Spinal cord (tissue), 9 donors: ENCODE measurements at regions not wholly inside any gene's neighbourhood (a gene's known extent, or its start where the extent isn't known, plus 50 kb on each side); places are given as distances from the start of the nearest gene placed in this dataset.

Experiments
- DNase-seq, 6 donors: peaks; one replicate each; pipeline versions ENCODE4 v3.0.0 to v3.0.0-alpha.2; 2013 to 2015; ENCODE audit warnings: low spot score in 6 of 6, low read depth in 4 of 6
- H3K27ac ChIP-seq: one replicate; pipeline ENCODE4 v1.5.1; 2013; ENCODE audit warnings: low read depth, low read length, control low read depth
- H3K27me3 ChIP-seq: one replicate; pipeline ENCODE4 v1.6.1; 2013; ENCODE audit warnings: low read length; ENCODE audit not compliant: control insufficient read depth, insufficient read depth
- H3K36me3 ChIP-seq: one replicate; pipeline ENCODE4 v1.6.1; 2013; ENCODE audit warnings: low read length; ENCODE audit not compliant: control insufficient read depth, insufficient read depth
- H3K4me1 ChIP-seq: one replicate; pipeline ENCODE4 v1.6.1; 2013; ENCODE audit warnings: low read length; ENCODE audit not compliant: control insufficient read depth, insufficient read depth
- H3K4me3 ChIP-seq: one replicate; pipeline ENCODE4 v1.5.1; 2013; ENCODE audit warnings: low read depth, low read length, control low read depth
- H3K9me3 ChIP-seq: one replicate; pipeline ENCODE4 v1.6.1; 2013; ENCODE audit warnings: low read length; ENCODE audit not compliant: control insufficient read depth, insufficient read depth
- WGBS: methylation state at CpG from one replicate; pipeline ENCODE4 v1.1.5; 2013; ENCODE audit warnings: missing lambda C conversion rate; ENCODE audit not compliant: insufficient coverage; 5-methylcytosine and 5-hydroxymethylcytosine counted together
- donor health status: healthy.

DNA sequence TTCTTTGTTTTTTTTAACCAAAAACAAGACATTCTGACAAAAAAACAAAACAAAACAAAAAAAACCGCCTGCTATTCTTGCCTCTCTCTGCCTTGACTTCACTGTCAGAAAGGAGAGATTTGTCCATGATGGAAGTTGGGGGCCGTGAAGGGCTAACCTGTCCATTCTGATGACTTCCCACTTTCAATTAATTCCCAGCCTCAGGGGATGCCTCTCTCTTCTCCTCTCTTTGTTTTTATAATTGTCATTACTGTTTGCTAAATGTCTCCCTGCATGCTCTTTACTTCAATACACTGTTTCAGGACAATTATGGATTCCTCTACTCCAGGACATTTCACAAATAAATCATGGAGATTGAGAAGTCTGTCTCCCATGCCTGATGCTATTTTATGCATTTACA is 130.5 kb upstream of the CNR1 start:
- DNase-seq = peak in 1 of 6 donors; percentile 51
- H3K36me3 ChIP-seq = no peaks in the 10 kb centered on the region
- H3K4me1 ChIP-seq = no peaks in the 10 kb centered on the region
- H3K9me3 ChIP-seq = no peaks in the 10 kb centered on the region
- H3K27me3 ChIP-seq = no peaks in the 10 kb centered on the region
- no CpG with 5 or more reads among the region's 2 CpGs for WGBS
- H3K27ac ChIP-seq = no peak overlapping the region
- H3K4me3 ChIP-seq = no peak overlapping the region

DNA sequence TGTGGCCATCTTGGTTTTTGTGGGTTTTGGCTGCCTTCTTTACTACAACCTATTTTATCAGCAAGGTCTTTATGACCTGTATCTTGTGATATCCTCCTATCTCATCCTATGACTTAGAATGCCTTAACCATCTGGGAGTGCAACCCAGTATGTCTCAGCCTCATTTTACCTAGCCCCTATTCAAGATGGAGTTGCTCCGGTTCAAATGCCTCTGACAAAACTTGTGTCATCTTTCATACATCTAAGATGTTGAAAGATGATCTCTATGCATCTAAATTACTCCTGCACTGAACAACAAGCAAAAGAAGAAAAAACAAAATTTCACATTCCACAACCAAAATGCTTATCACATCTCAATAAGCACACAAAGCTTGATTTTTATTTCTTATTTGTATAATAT is 129.5 kb upstream of the CNR1 start:
- Histone ChIP-seq H3K27ac (no peak overlapping the region), H3K4me1 (no peaks in the 10 kb centered on the region), H3K36me3 (no peaks in the 10 kb centered on the region), H3K4me3 (no peak overlapping the region), H3K27me3 (no peaks in the 10 kb centered on the region), H3K9me3 (no peaks in the 10 kb centered on the region)
- no peak for DNase-seq
- WGBS = no CpG with 5 or more reads among the region's 1 CpG

DNA sequence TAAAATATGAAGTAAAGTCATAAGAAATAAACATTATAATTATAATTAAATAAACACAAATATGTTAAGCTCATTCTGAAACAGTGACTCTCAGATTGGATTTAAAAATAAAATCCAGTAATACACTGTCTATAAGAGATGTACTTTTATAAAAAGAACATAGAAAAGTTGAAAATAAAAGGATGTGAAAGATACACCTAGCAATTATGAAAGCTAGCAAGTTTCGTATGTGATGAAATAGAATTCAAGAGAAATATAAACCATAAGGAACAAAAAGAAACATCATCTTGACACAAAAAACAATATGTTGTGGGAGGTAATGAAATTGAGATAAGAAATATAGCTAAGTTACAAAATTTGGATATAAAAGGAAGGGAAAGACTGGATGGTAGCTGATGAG is 128.6 kb upstream of the CNR1 start:
- H3K4me3 ChIP-seq = no peak overlapping the region
- H3K9me3 ChIP-seq = no peaks in the 10 kb centered on the region
- WGBS = no CpG with 5 or more reads among the region's 1 CpG
- no peaks in the 10 kb centered on the region for H3K27me3 ChIP-seq
- no peak for DNase-seq
- H3K4me1 ChIP-seq = no peaks in the 10 kb centered on the region
- no peaks in the 10 kb centered on the region for H3K36me3 ChIP-seq
- H3K27ac ChIP-seq = no peak overlapping the region

DNA sequence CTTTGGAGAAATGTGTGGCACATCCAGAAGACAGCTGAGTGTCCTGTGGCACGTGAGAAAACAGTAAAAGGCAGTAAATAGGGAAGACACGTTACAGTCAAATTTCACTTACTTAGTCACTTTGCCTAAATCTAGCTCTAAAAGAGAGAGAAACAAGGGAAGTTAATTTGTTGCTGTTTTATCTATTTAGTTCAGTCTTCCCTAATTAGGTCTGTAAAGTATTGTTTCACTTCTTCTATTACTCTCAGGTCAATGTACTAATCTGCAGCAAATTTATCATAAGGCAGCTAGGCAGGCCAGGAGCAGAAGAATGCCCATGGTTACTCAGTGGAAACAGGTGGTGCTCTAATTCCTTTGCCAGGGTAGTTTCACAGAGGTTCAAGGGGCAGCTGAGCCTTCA is 124.3 kb upstream of the CNR1 start:
- no peak overlapping the region for H3K4me3 ChIP-seq
- H3K36me3 ChIP-seq = no peaks in the 10 kb centered on the region
- H3K4me1 ChIP-seq = no peaks in the 10 kb centered on the region
- no CpG with 5 or more reads among the region's 2 CpGs for WGBS
- H3K9me3 ChIP-seq = peaks cover 2% of the 10 kb centered on the region
- DNase-seq = no peak
- no peaks in the 10 kb centered on the region for H3K27me3 ChIP-seq
- H3K27ac ChIP-seq = no peak overlapping the region

DNA sequence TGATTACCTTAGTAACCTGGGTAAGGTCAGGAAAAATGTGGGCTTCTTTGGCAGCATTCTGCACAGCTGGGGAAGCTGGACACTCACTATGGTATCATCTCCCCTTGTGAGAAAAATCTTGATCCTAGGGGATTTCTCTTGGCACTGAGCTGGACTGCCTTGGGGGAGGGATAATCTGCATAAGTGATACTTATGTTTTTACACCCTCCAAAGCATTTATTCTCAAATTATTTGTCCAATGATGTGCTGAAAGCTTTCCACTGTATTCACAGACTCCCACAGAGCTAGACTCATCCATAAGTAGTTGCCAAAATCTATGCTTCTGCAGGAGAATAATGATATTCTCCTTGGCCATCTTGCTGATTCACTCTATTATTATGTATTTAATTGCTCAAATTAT is 121.5 kb upstream of the CNR1 start:
- no peak overlapping the region for H3K4me3 ChIP-seq
- H3K27ac ChIP-seq = no peak overlapping the region
- no peak for DNase-seq
- no peaks in the 10 kb centered on the region for H3K4me1 ChIP-seq
- H3K9me3 ChIP-seq = peaks cover 2% of the 10 kb centered on the region
- H3K36me3 ChIP-seq = no peaks in the 10 kb centered on the region
- no peaks in the 10 kb centered on the region for H3K27me3 ChIP-seq

DNA sequence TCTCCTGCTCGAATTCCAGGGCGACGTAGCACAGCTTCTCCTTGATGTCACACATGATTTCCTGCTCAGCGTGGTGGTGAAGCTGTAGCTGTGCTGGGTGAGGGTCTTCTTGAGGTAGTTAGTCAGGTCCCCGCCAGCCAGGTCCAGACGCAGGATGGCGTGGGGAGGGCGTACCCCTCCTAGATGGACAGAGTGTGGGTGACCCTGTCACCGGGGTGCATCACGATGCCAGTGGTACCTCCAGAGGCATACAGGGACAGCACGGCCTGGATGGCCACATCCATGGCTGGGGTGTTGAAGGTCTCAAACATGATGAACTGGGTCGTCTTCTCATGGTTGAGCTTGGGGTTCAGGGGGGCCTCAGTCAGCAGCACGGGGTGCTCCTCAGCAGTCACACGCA is 110.2 kb upstream of the CNR1 start:
- H3K4me3 ChIP-seq = no peak overlapping the region
- H3K27ac ChIP-seq = no peak overlapping the region
- no peaks in the 10 kb centered on the region for H3K27me3 ChIP-seq
- H3K9me3 ChIP-seq = no peaks in the 10 kb centered on the region
- DNase-seq = no peak
- 97% methylated on average over 14 of the region's 14 CpGs for WGBS
- H3K4me1 ChIP-seq = no peaks in the 10 kb centered on the region
- no peaks in the 10 kb centered on the region for H3K36me3 ChIP-seq

DNA sequence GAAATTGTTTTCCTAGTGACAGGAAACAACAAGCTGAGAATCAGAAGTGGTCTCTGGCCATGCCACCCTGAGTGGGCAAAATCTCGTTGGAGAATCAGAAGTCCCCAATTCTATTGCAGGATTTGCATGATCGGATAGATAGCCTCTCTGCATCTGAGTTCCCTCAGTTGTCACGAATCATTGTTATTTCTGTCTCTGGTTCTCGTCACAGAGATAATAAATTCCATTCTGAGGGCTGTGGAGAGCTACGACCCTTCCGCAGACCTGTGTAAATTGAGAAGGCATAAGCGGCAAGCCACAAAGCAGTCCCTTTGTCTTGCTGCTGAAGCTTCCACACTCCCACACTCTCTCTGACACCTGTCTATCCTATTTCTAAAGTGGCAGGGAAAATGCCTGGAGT is 102.4 kb upstream of the CNR1 start:
- no peak for DNase-seq

DNA sequence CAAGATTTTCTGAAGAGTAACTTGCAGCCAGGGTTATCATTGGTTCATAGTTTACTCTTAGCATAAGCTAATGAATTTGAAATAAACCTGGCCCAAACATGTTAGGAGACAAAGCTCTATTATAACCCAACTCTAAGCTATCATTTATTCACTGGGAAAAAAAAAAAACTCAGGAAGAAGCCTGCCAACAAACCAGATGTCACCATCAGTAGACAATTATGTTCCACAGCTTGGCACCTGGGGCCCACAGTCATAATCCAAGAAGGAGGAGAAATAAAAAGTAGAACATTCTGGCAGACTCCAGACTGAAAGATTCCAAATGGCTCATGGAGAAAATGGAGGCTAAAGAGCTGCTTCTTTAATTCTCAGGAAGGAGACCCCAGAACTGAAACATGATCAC is 100.0 kb upstream of the CNR1 start:
- H3K4me1 ChIP-seq = no peaks in the 10 kb centered on the region
- no peaks in the 10 kb centered on the region for H3K27me3 ChIP-seq
- H3K36me3 ChIP-seq = no peaks in the 10 kb centered on the region
- DNase-seq = peak in 3 of 6 donors; percentile 7 to 74 (median 67)
- H3K27ac ChIP-seq = no peak overlapping the region
- no peak overlapping the region for H3K4me3 ChIP-seq
- H3K9me3 ChIP-seq = no peaks in the 10 kb centered on the region

More for the DNA sequence above, 102.4 kb upstream of the CNR1 start:
- Histone ChIP-seq H3K27me3 (no peaks in the 10 kb centered on the region), H3K27ac (no peak overlapping the region), H3K36me3 (no peaks in the 10 kb centered on the region), H3K4me3 (no peak overlapping the region), H3K4me1 (no peaks in the 10 kb centered on the region), H3K9me3 (no peaks in the 10 kb centered on the region)
- 25% methylated on average over 4 of the region's 7 CpGs for WGBS

DNA sequence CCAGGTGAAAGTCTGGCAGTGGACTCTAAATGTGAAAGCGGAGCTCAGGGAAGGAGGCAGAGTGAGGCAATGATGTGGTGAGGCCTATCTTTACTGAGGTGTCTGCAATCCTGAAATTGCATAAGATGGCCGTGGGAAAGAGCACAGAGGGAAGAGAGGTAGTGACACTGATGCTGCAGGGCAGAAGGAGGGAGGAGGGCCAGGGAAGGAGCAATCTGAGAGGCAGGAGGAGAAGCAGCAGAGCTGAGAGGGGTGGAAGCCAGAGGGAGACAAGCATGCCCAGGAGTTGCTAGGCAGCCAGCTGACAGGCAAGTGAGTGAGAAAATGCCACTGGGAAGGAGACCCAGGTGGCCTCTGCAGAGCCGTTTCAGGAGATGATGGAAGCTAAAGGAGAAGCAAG is 97.4 kb upstream of the CNR1 start:
- Histone ChIP-seq H3K4me1 (no peaks in the 10 kb centered on the region), H3K36me3 (no peaks in the 10 kb centered on the region), H3K9me3 (no peaks in the 10 kb centered on the region), H3K27me3 (no peaks in the 10 kb centered on the region), H3K4me3 (no peak overlapping the region), H3K27ac (no peak overlapping the region)
- DNase-seq = peak in 1 of 6 donors; percentile 30
- 51% methylated on average over 3 of the region's 3 CpGs for WGBS

DNA sequence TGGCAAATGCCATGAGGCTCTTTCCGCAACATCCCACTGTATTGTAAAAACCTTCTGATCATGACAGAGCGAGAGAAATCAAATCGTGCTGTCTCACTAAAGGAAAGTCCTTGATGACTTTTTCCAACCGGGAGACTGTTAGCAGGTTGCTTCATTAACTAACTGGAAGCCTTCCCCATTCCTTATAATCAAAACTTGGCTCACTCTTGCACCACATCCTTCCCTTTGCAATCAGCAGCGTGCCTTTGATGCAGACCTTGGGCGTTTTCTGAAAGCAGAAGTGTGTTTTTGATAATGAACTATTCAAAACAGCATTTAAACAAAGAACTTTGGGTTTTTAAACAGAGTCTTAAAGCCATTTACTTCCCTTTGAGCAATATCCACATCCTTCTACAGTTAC is 96.2 kb upstream of the CNR1 start:
- 55% methylated on average over 4 of the region's 6 CpGs for WGBS

More for the DNA sequence above, 96.2 kb upstream of the CNR1 start:
- no peak overlapping the region for H3K4me3 ChIP-seq
- no peaks in the 10 kb centered on the region for H3K4me1 ChIP-seq
- no peak overlapping the region for H3K27ac ChIP-seq
- H3K9me3 ChIP-seq = no peaks in the 10 kb centered on the region
- peak in 1 of 6 donors; percentile 53 for DNase-seq
- no peaks in the 10 kb centered on the region for H3K36me3 ChIP-seq
- no peaks in the 10 kb centered on the region for H3K27me3 ChIP-seq
